Thyroid gland (tissue), 4 donors: ENCODE measurements at regions not wholly inside any gene's neighbourhood (a gene's known extent, or its start where the extent isn't known, plus 50 kb on each side); places are given as distances from the start of the nearest gene placed in this dataset.

Experiments
- DNase-seq, 2 donors: peaks; one replicate each; pipeline ENCODE4 v3.0.0-alpha.2; 2019
- H3K27ac ChIP-seq, 3 donors: fragments of 200-600 bp; sonication (generic); 1 replicate in 2 of 3; 2 replicates in 1 of 3; pipeline ENCODE4 v1.5.1; 2016 to 2019; ENCODE audit warnings: mild to moderate bottlenecking in 1 of 3, moderate library complexity in 1 of 3
- H3K27me3 ChIP-seq: fragments of 200-600 bp; sonication (generic); one replicate; pipeline ENCODE4 v1.5.1; 2019
- H3K36me3 ChIP-seq, 2 donors: fragments of 200-600 bp; sonication (generic); one replicate each; pipeline ENCODE4 v1.5.1; 2016 to 2019
- H3K4me1 ChIP-seq, 2 donors: fragments of 200-600 bp; sonication (generic); one replicate each; pipeline ENCODE4 v1.5.1; 2017 to 2019
- H3K4me3 ChIP-seq, 3 donors: fragments of 200-600 bp; sonication (generic); replicated peaks in 1 of 3; 1 replicate in 2 of 3; 2 replicates in 1 of 3; pipeline ENCODE4 v1.5.1; 2016; ENCODE audit warnings: mild to moderate bottlenecking in 1 of 3
- H3K9me3 ChIP-seq: fragments of 200-600 bp; sonication (generic); one replicate; pipeline ENCODE4 v1.5.1; 2017
- CTCF ChIP-seq, 6 experiments: fragments of 200-600 bp in 3 of 6; fragments of 450-650 bp in 3 of 6; sonication (generic) in 3 of 6; IDR thresholded peaks; one replicate each; pipeline ENCODE4 v1.5.1; 2016 to 2019; ENCODE audit warnings: antibody characterized with exemption in 6 of 6, mild to moderate bottlenecking in 2 of 6, inconsistent platforms in 1 of 6, moderate library complexity in 1 of 6
- POLR2A ChIP-seq, 2 donors: fragments of 450-650 bp; IDR thresholded peaks; one replicate each; pipeline ENCODE4 v1.6.1; 2017; ENCODE audit warnings: antibody characterized with exemption in 2 of 2, mild to moderate bottlenecking in 2 of 2, moderate library complexity in 1 of 2
- WGBS, 2 donors: methylation state at CpG; one replicate each; pipeline ENCODE4 v1.1.5; 2017; 5-methylcytosine and 5-hydroxymethylcytosine counted together
- intact Hi-C: fragments of 100-400 bp; cut with DNase I; formaldehyde crosslinking; loops from one replicate; pipeline ENCODE4 v1.15.1; 2023

- H3K36me3 ChIP-seq = no peaks in the 10 kb centered on the region
- TF ChIP-seq POLR2A (IDR thresholded peaks at IDR 0.05) = no peak
- TF ChIP-seq CTCF (IDR thresholded peaks at IDR 0.05) = no peak
- intact Hi-C loops = no loop called here
- no peak overlapping the region for H3K4me3 ChIP-seq
- no peaks in the 10 kb centered on the region for H3K27me3 ChIP-seq
- H3K4me1 ChIP-seq = peaks cover 34 to 54% of the 10 kb centered on the region in 2 donors
- H3K27ac ChIP-seq = peak overlapping the region; percentile 83 to 93 (median 92)
- no peaks in the 10 kb centered on the region for H3K9me3 ChIP-seq
- DNase-seq = peak; percentile 53 to 56
- WGBS, 2 donors = 44 to 52% methylated on average over 15 of the region's 15 CpGs
Observed at GRCh38 chr1:234963180-234963903, 165.3 kb downstream of the TOMM20 start.

GRCh38 chr1:234962340-234962989 is 166.2 kb downstream of the TOMM20 start:
- TF ChIP-seq CTCF (IDR thresholded peaks at IDR 0.05) = no peak
- TF ChIP-seq POLR2A (IDR thresholded peaks at IDR 0.05) = peak in 1 of 2 donors; percentile 38
- intact Hi-C loops = no loop called here
- WGBS, 2 donors = 14 to 23% methylated on average over 9 of the region's 9 CpGs
- peak; percentile 61 to 64 for DNase-seq
- Histone ChIP-seq H3K36me3 (no peaks in the 10 kb centered on the region), H3K4me1 (peaks cover 34 to 58% of the 10 kb centered on the region in 2 donors), H3K4me3 (no peak overlapping the region), H3K27me3 (no peaks in the 10 kb centered on the region), H3K9me3 (no peaks in the 10 kb centered on the region), H3K27ac (peak overlapping the region; percentile 83 to 93 (median 92))

GRCh38 chr1:234961456-234962339 is 166.9 kb downstream of the TOMM20 start:
- no peak for TF ChIP-seq CTCF (IDR thresholded peaks at IDR 0.05)
- no peak for TF ChIP-seq POLR2A (IDR thresholded peaks at IDR 0.05)
- Histone ChIP-seq H3K9me3 (no peaks in the 10 kb centered on the region), H3K4me1 (peaks cover 34 to 66% of the 10 kb centered on the region in 2 donors), H3K4me3 (no peak overlapping the region), H3K36me3 (no peaks in the 10 kb centered on the region), H3K27me3 (no peaks in the 10 kb centered on the region), H3K27ac (peak overlapping the region; percentile 83 to 93 (median 92))
- WGBS, 2 donors = 47 to 48% methylated on average over 9 of the region's 9 CpGs
- intact Hi-C loops = no loop called here
- peak; percentile 30 to 44 for DNase-seq

- Histone ChIP-seq H3K27ac (peak overlapping the region; percentile 83 to 93 (median 92)), H3K27me3 (no peaks in the 10 kb centered on the region), H3K9me3 (no peaks in the 10 kb centered on the region), H3K36me3 (no peaks in the 10 kb centered on the region), H3K4me3 (no peak overlapping the region), H3K4me1 (peaks cover 34 to 72% of the 10 kb centered on the region in 2 donors)
- 58 to 64% methylated on average over 17 of the region's 17 CpGs for WGBS, 2 donors
- no peak for TF ChIP-seq CTCF (IDR thresholded peaks at IDR 0.05)
- DNase-seq = no peak
- intact Hi-C loops = no loop called here
Observed at GRCh38 chr1:234960722-234961455, 167.7 kb downstream of the TOMM20 start.
